ENCODE measurements at regions not wholly inside any gene's neighbourhood (a gene's known extent, or its start where the extent isn't known, plus 50 kb on each side); places are given as distances from the start of the nearest gene placed in this dataset.

- no peak for TF ChIP-seq CTCF (IDR thresholded peaks at IDR 0.05; ENCODE audit: low read depth, low read length)
- DNase-seq (ENCODE audit: extremely low read depth, low read depth) = no peak
Measured at GRCh38 chr10:43901744-43902504, 253.2 kb upstream of the ZNF32 start.

DNA sequence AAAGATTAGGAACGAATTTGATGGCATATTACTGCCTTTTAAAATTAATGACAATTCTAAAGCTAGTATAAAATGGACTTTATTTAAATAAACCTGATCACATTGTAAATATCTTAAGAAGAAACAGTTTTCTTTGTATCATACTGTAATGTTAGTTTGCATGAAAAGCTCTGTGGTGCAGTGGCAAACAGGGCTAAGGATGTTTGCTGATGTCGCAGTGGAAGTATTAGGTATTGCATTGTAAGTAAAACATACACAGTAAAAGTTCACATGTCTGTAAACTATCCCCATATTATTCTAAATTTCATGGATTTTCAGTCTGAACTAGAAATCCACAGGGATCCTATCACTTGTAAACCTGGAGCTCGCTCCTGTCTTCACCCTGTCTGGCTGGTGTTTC, 252.6 kb upstream of the ZNF32 start:
- DNase-seq (ENCODE audit: extremely low read depth, low read depth) = no peak
- TF ChIP-seq CTCF (IDR thresholded peaks at IDR 0.05; ENCODE audit: low read depth, low read length) = peak; percentile 9

DNA sequence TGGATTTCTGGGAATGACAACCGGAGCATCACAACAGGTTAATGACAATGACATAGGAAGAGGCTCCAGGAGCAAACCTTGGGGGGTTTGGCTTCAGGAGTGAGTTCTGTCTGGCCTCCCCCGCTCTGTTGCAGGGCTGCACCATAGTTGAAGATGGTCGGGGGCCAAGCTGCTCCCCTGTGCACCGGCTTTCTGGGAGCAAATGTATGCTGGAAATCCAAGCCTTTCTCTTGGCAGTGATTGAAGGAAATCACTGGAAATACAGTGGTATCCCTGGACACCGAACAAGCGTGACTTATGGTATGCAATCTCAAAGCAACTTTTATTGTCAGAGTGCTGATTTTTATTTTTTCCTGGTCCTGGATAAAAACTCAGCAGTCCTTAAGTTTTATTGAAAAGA, 251.9 kb upstream of the ZNF32 start:
- no peak for TF ChIP-seq CTCF (IDR thresholded peaks at IDR 0.05; ENCODE audit: low read depth, low read length)
- DNase-seq (ENCODE audit: extremely low read depth, low read depth) = no peak

DNA sequence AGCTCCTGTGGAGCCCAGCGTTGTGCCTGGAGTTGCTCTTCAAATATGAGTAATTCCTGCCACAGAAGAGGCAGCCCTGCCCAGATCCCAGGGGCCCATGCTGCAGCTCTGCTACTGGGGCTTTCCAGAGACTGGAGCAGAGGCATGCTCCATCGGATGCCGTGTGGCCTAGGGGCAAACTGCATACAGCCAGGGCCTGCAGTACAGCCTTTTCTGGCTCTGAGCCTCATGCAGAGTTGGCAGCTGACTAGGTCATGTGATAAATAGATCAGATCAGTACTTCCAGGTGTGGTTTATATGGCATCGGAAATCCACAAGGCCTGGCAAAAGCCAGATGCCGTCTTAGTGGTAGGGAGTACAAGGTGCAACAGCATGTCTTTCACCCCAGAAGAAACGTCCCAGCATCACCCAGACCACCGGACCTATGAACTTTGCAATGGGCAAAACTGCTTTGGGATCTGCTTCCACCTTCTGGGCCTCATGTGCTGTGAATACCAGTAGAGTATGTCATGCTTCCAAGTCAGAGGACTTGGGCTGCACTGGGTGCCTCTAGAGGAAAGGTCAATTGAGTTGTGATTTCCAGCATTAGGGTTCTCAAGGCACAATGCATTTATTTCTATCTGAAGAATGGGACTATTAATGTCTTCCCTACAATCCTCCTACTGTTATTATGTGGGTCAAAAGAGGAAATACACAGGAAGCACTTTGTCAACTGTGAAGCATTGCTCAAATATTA, 250.7 kb upstream of the ZNF32 start:
- DNase-seq (ENCODE audit: extremely low read depth, low read depth) = no peak
- no peak for TF ChIP-seq CTCF (IDR thresholded peaks at IDR 0.05; ENCODE audit: low read depth, low read length)

GRCh38 chr10:43898592-43898991, 249.9 kb upstream of the ZNF32 start:
- no peak for TF ChIP-seq CTCF (IDR thresholded peaks at IDR 0.05; ENCODE audit: low read depth, low read length)
- DNase-seq (ENCODE audit: extremely low read depth, low read depth) = no peak

DNA sequence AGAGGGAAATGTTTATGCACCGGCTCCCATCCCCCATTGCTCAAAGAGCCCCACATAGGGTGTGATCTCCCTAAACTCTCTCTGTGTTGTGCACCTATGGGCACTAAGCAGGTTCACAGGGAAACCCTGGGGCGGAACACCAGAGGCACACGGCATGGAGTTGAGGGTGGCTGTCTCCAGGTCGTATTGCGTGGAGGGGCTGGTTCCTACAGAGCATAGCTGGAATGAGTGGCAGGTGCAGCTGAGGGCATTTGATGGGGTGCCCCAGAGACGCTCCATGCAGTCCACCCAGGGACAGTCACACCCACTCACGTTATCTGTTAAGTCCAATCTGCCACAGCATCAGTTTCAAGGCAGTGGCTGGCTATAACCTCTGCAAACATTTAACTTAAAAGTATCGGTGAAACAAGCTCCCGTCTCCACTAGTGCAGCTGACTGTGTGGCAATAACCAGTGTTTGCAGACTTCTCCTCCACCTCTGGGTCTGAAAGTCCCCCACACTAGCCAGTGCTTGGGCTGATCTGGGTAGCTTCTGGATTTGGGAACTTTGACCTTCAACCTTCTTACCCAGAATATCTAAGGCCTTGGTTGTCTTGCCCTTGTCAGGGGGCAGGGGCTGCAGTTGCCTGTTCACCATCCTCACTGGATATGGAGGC, 249.2 kb upstream of the ZNF32 start:
- no peak for DNase-seq (ENCODE audit: extremely low read depth, low read depth)
- no peak for TF ChIP-seq CTCF (IDR thresholded peaks at IDR 0.05; ENCODE audit: low read depth, low read length)
